Fibroblast of lung (primary cell): ENCODE measurements at regions not wholly inside any gene's neighbourhood (a gene's known extent, or its start where the extent isn't known, plus 50 kb on each side); places are given as distances from the start of the nearest gene placed in this dataset.

Experiments used
- DNase-seq, 2 donors: peaks; one replicate each; pipeline versions ENCODE4 v3.0.0 to v3.0.0-alpha.2; 2010; ENCODE audit warnings: low read depth in 2 of 2
- H2AFZ ChIP-seq: 2 replicates; pipeline ENCODE4 v1.5.1; 2012; ENCODE audit warnings: low read length, control low read depth, inconsistent platforms
- H3K27ac ChIP-seq: 2 replicates; pipeline ENCODE4 v1.5.1; 2011; ENCODE audit warnings: low read length, control low read depth; ENCODE audit not compliant: insufficient read depth
- H3K27me3 ChIP-seq: 2 replicates; pipeline ENCODE4 v1.5.1; 2011; ENCODE audit warnings: mild to moderate bottlenecking, low read length; ENCODE audit not compliant: control insufficient read depth, insufficient read depth
- H3K36me3 ChIP-seq: 2 replicates; pipeline ENCODE4 v1.5.1; 2011; ENCODE audit warnings: low read length; ENCODE audit not compliant: control insufficient read depth, insufficient read depth
- H3K4me1 ChIP-seq: 2 replicates; pipeline ENCODE4 v1.5.1; 2011; ENCODE audit warnings: low read length; ENCODE audit not compliant: control insufficient read depth, insufficient read depth; ENCODE audit errors: extremely low read depth
- H3K4me2 ChIP-seq: 2 replicates; pipeline ENCODE4 v1.5.1; 2011; ENCODE audit warnings: low read length, control low read depth; ENCODE audit not compliant: insufficient read depth; ENCODE audit errors: extremely low read depth
- H3K4me3 ChIP-seq, 4 experiments: fragments of 200-600 bp in 1 of 4; sonication (generic) in 1 of 4; replicated peaks in 1 of 4; 2 replicates each; pipeline ENCODE4 v1.5.1; 2011 to 2016; ENCODE audit warnings: low read length in 4 of 4, low read depth in 3 of 4, mild to moderate bottlenecking in 3 of 4, control low read depth in 2 of 4, inconsistent platforms in 1 of 4, mixed read lengths in 1 of 4; ENCODE audit not compliant: insufficient read depth in 1 of 4; ENCODE audit errors: control extremely low read depth in 1 of 4
- H3K79me2 ChIP-seq: 2 replicates; pipeline ENCODE4 v1.5.1; 2012; ENCODE audit warnings: mild to moderate bottlenecking, low read length, inconsistent platforms; ENCODE audit not compliant: control insufficient read depth, insufficient read depth
- H3K9ac ChIP-seq: 2 replicates; pipeline ENCODE4 v1.5.1; 2011; ENCODE audit warnings: mild to moderate bottlenecking, low read length, control low read depth; ENCODE audit not compliant: insufficient read depth
- H3K9me3 ChIP-seq: 2 replicates; pipeline ENCODE4 v1.5.1; 2012; ENCODE audit warnings: low read depth, low read length; ENCODE audit not compliant: control insufficient read depth, insufficient read depth
- H4K20me1 ChIP-seq: 2 replicates; pipeline ENCODE4 v1.5.1; 2011; ENCODE audit warnings: low read length; ENCODE audit not compliant: control insufficient read depth, insufficient read depth; ENCODE audit errors: extremely low read depth
- EZH2 ChIP-seq: IDR thresholded peaks from 2 replicates; pipeline ENCODE4 v1.5.1; 2012; ENCODE audit warnings: low read length, control low read depth, mild to moderate bottlenecking; ENCODE audit errors: missing control alignments
- TF ChIP-seq, protein P1 (sequence below), 2 donors: IDR thresholded peaks in 1 of 2; conservative IDR thresholded peaks in 1 of 2; 1 replicate in 1 of 2; 2 replicates in 1 of 2; pipeline ENCODE4 v1.5.1; 2011 to 2012; ENCODE audit warnings: low read length in 2 of 2, control low read depth in 1 of 2, inconsistent platforms in 1 of 2, low read depth in 1 of 2, mild to moderate bottlenecking in 1 of 2

DNA sequence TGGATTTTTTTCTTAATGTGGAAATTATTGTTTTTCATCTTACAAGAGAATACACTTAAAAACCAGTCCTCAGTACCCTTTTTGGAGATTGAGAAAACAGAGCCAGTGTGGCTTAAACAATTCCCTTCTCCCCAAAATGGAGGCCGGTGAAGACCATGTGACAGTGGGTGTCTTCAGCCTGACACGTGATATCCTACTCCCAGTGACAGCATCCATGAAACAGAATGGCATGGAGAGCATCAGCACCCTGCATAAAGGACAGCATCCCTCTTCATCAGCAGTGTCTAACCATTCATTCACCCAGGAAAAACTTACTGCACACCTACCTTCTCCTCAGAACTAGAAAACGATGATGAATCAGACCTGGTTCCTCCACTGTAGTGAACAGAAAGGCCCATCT, 103.4 kb upstream of the RAI14 start:
- Histone ChIP-seq H3K9ac (no peak overlapping the region), H3K4me1 (no peaks in the 10 kb centered on the region), H3K79me2 (no peaks in the 10 kb centered on the region), H4K20me1 (no peaks in the 10 kb centered on the region), H3K27ac (no peak overlapping the region), H3K9me3 (no peaks in the 10 kb centered on the region), H3K27me3 (no peaks in the 10 kb centered on the region), H2AFZ (no peak overlapping the region), H3K4me3 (no peak overlapping the region), H3K36me3 (no peaks in the 10 kb centered on the region), H3K4me2 (no peak overlapping the region)
- DNase-seq: no peak
- TF ChIP-seq EZH2: no peak
- TF ChIP-seq, protein P1, sequence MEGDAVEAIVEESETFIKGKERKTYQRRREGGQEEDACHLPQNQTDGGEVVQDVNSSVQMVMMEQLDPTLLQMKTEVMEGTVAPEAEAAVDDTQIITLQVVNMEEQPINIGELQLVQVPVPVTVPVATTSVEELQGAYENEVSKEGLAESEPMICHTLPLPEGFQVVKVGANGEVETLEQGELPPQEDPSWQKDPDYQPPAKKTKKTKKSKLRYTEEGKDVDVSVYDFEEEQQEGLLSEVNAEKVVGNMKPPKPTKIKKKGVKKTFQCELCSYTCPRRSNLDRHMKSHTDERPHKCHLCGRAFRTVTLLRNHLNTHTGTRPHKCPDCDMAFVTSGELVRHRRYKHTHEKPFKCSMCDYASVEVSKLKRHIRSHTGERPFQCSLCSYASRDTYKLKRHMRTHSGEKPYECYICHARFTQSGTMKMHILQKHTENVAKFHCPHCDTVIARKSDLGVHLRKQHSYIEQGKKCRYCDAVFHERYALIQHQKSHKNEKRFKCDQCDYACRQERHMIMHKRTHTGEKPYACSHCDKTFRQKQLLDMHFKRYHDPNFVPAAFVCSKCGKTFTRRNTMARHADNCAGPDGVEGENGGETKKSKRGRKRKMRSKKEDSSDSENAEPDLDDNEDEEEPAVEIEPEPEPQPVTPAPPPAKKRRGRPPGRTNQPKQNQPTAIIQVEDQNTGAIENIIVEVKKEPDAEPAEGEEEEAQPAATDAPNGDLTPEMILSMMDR (conservative IDR thresholded peaks at IDR 0.05 in 1 of 2, IDR thresholded peaks at IDR 0.05 in 1 of 2; ENCODE audit: low read depth in 1 of 2, low read length in 2 of 2): no peak

DNA sequence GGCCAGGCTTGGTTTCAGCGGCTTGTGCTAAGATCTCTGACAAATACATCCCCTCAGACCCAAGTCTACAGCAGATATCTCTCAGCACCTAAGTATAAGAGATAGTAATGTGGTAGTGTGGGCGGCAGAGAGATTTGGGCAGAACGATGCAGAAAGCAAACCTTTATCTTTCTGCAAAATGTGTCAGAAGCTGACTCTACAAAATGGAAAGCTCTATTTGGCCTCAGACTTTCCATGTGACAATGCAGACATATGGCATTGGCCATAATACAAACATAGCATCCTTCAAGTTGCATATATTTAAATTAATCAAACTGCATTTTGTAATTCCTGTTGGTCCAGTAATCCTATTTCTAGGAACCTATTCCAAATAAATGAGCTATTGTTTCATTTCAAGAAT, 102.5 kb upstream of the RAI14 start:
- no peaks in the 10 kb centered on the region for H3K27me3 ChIP-seq
- no peak overlapping the region for H2AFZ ChIP-seq
- no peaks in the 10 kb centered on the region for H3K79me2 ChIP-seq
- H3K4me2 ChIP-seq: no peak overlapping the region
- no peak overlapping the region for H3K9ac ChIP-seq
- H3K9me3 ChIP-seq: no peaks in the 10 kb centered on the region
- no peak overlapping the region for H3K27ac ChIP-seq
- H4K20me1 ChIP-seq: no peaks in the 10 kb centered on the region
- no peak overlapping the region for H3K4me3 ChIP-seq
- no peaks in the 10 kb centered on the region for H3K36me3 ChIP-seq
- DNase-seq: no peak
- TF ChIP-seq, protein P1 (conservative IDR thresholded peaks at IDR 0.05 in 1 of 2, IDR thresholded peaks at IDR 0.05 in 1 of 2; ENCODE audit: low read depth in 1 of 2, low read length in 2 of 2): no peak
- H3K4me1 ChIP-seq: no peaks in the 10 kb centered on the region

GRCh38 chr5:34554641-34555040, 101.5 kb upstream of the RAI14 start:
- Histone ChIP-seq H3K27me3 (no peaks in the 10 kb centered on the region), H3K4me3 (no peak overlapping the region), H3K36me3 (no peaks in the 10 kb centered on the region), H2AFZ (no peak overlapping the region), H3K27ac (no peak overlapping the region), H3K4me1 (no peaks in the 10 kb centered on the region), H4K20me1 (no peaks in the 10 kb centered on the region), H3K9me3 (no peaks in the 10 kb centered on the region), H3K9ac (no peak overlapping the region), H3K4me2 (no peak overlapping the region), H3K79me2 (no peaks in the 10 kb centered on the region)
- TF ChIP-seq, protein P1 (conservative IDR thresholded peaks at IDR 0.05 in 1 of 2, IDR thresholded peaks at IDR 0.05 in 1 of 2; ENCODE audit: low read depth in 1 of 2, low read length in 2 of 2): no peak
- no peak for TF ChIP-seq EZH2
- no peak for DNase-seq
